ENCODE measurements at regions not wholly inside any gene's neighbourhood (a gene's known extent, or its start where the extent isn't known, plus 50 kb on each side); places are given as distances from the start of the nearest gene placed in this dataset.

DNA sequence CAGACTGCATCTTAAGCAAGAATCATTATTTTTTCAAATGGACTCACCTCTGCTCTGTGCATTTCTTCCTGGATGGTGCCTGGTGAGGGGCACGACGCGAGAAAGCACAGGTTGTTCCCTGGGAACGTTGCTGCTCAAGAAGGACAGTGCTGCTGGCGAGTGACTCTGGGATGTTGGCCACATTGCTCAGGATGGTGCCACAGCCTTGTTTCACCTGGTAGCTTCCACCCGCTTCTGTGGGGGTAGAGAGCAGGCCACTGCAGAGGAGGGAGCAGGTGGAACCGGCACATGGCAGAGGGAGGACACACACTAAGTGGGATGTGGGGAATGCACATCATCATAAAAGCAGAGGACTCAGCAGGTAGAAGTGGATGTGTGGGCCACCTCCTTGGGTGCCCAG is 444.7 kb downstream of the TCERG1L start:
- H2AFZ ChIP-seq (ENCODE audit: low read length): no peak overlapping the region
- H2BK15ac ChIP-seq (ENCODE audit: low read depth, low read length): no peak overlapping the region
- Mint-ChIP-seq H3K4me1 (peaks cover 4 to 7% of the 10 kb centered on the region in 2 experiments; a peak in 3 of 4 replicates), H3K4me3 (no peak overlapping the region), H3K9me3 (no peaks in the 10 kb centered on the region; a peak in 1 of 5 replicates), H3K27ac (no peak overlapping the region; a peak in 1 of 7 replicates), H3K36me3 (ENCODE audit: insufficient read depth in 1 of 3, low read depth in 3 of 3) (no peaks in the 10 kb centered on the region), H3K27me3 (ENCODE audit: low read depth) (peaks cover 4% of the 10 kb centered on the region; the same call in 1 of the 2 replicates)
- H2BK5ac ChIP-seq (ENCODE audit: insufficient read length, low read length): no peak overlapping the region
- no peaks in the 10 kb centered on the region for H4K20me1 ChIP-seq (ENCODE audit: control insufficient read depth, insufficient read depth, insufficient read length)
- no CpG with 5 or more reads among the region's 7 CpGs for WGBS (ENCODE audit: extremely low coverage, insufficient read length, low lambda C conversion rate)
- no peak overlapping the region for H3K4ac ChIP-seq (ENCODE audit: low read depth, low read length)
- H3K27me3 ChIP-seq (ENCODE audit: insufficient read depth, low read length): no peaks in the 10 kb centered on the region; the same call in 1 of the 2 replicates
- no peak overlapping the region for H3K56ac ChIP-seq (ENCODE audit: insufficient read length, low read depth, low read length)
- H3K9ac ChIP-seq (ENCODE audit: extremely low read depth, insufficient read length, low read length): no peak overlapping the region
- TF ChIP-seq CTCF (conservative IDR thresholded peaks at IDR 0.05): no peak
- no peak overlapping the region for H4K91ac ChIP-seq (ENCODE audit: insufficient read length, low read depth, low read length)
- H2BK20ac ChIP-seq (ENCODE audit: low read depth, low read length, poor library complexity, severe bottlenecking): no peak overlapping the region
- no peak overlapping the region for H3K18ac ChIP-seq (ENCODE audit: insufficient read length, low read depth, low read length)
- no peak overlapping the region for H3T11ph ChIP-seq (ENCODE audit: low read length)
- no peak overlapping the region for H4K5ac ChIP-seq (ENCODE audit: insufficient read length, low read depth, low read length)
- no peak overlapping the region for H2BK120ac ChIP-seq (ENCODE audit: low read depth, low read length, poor library complexity, severe bottlenecking)
- H2AK5ac ChIP-seq (ENCODE audit: insufficient read length, low read length): no peak overlapping the region
- H3K4me1 ChIP-seq (ENCODE audit: insufficient read depth, low read length): no peaks in the 10 kb centered on the region
- H3K79me1 ChIP-seq (ENCODE audit: insufficient read depth, low read depth, low read length, poor library complexity, severe bottlenecking): no peaks in the 10 kb centered on the region
- no peak overlapping the region for H3K14ac ChIP-seq (ENCODE audit: insufficient read depth, low read length)
- no peak overlapping the region for H3K23ac ChIP-seq (ENCODE audit: insufficient read length, low read depth, low read length)
- H3K9me3 ChIP-seq (ENCODE audit: control insufficient read depth, low read depth, low read length): no peaks in the 10 kb centered on the region
- H3K4me2 ChIP-seq (ENCODE audit: insufficient read depth, insufficient read length, low read length): no peak overlapping the region
- DNase-seq: no peak
- no peak overlapping the region for H2BK12ac ChIP-seq (ENCODE audit: insufficient read length, low read depth, low read length)
- H3K23me2 ChIP-seq (ENCODE audit: insufficient read length, low read depth, low read length, poor library complexity, severe bottlenecking): no peaks in the 10 kb centered on the region
- H4K8ac ChIP-seq (replicated peaks; ENCODE audit: insufficient read length, low read depth, low read length): no peak overlapping the region
- H3K79me2 ChIP-seq (ENCODE audit: insufficient read depth, low read length): no peaks in the 10 kb centered on the region
- no peak overlapping the region for H3K27ac ChIP-seq (ENCODE audit: insufficient read length, low read depth, low read length)

Measured in H9 (cell line).